NCI-H1048 (cell line): ENCODE measurements at regions not wholly inside any gene's neighbourhood (a gene's known extent, or its start where the extent isn't known, plus 50 kb on each side); places are given as distances from the start of the nearest gene placed in this dataset.
"Not testable (repeated sequence)": the region's sequence is repeated elsewhere in the genome, so short reads cannot be mapped to it uniquely, and the experiment has no call there.

Experiments used
- DNase-seq: peaks from one replicate; lab custom pipeline; 2025; lab: John Stamatoyannopoulos, UW

GRCh38 chr16:6725634-6726331, 606.9 kb upstream of the RBFOX1 start:
- DNase-seq = no peak

DNA sequence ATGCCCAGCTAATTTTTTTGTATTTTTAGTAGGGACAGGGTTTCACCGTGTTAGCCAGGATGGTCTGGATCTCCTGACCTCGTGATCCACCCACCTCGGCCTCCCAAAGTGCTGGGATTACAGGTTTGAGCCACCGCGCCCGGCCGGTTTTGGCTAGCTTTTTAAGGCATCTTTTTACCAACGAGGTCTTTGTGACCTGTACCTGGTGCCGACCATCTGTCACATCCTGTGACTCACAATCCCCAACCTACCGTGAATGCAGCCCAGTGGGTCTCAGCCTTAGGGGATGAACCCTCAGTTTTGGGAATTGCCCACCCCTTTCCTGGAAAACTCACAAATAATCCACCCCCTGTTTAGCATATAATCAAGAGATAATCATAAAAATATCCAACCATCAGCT, 607.4 kb upstream of the RBFOX1 start:
- DNase-seq = not testable (repeated sequence)

DNA sequence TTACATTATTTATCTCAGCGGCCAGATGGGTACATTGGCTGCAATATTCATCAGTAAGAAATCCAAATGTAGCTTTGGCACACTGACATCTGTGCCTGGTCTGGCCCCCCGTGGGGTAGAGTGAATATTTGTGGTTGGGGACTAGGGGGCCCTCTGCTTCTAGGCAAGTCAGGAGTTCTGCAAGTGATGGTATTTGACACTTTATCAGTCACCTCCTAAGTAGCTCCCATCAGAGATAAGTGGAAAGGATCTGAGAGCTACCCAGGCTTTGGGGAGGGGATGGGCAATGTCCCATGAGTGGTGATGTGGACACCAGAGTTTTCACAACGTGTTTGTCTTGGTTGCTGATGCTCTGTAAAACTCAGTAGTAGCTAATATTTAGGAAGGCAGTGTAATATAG, 609.9 kb upstream of the RBFOX1 start:
- DNase-seq = no peak

DNA sequence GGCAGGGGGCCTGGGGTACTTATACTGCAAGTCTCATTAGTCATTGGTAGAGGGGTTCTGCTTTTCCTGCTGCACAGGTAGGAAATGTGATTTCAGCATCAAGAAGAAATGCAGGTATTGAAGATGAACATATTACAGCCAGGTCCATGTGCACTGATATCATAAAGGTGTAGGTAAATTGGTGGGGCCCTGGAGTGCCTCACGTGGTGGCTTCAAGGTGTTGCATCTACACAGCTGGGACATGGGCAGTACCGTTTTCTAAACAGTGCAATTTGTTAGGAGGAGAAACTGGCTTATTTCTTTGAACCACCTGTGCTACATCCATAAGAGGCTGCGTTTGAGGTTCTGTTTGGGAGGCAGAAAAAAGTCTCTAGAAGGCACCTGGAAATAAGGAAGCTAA, 618.1 kb upstream of the RBFOX1 start:
- no peak for DNase-seq

GRCh38 chr16:6709736-6710135, 622.9 kb upstream of the RBFOX1 start:
- no peak for DNase-seq

DNA sequence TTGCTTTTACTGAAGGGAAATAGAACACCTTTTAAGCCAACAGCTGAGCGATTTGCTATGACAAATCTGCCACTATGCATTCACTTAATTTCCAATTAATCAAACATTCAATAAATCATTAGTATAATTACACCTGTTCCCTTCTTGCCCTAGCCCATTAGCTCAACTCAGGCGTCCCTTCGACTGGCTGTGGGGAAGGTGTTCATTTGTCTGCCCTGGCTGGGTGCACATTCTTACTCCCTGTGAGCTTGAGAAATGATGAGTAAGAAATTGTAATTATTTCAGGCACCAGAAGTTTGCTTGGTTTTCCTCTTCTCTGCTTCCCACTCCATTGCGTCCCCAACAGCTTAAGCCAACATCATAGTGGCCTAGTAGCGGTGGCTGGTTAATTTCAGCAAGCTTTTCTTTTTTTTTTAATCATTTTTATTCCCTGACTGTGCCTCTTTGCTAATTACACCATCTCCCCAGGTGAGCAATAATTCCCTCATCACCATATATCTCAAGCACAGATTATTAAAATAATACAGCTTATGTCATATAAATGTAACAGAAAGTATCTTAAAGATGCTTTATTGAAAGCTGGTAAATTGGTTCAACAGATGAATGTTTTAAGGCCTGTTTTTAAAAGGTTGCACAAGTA, 623.9 kb upstream of the RBFOX1 start:
- DNase-seq = no peak

DNA sequence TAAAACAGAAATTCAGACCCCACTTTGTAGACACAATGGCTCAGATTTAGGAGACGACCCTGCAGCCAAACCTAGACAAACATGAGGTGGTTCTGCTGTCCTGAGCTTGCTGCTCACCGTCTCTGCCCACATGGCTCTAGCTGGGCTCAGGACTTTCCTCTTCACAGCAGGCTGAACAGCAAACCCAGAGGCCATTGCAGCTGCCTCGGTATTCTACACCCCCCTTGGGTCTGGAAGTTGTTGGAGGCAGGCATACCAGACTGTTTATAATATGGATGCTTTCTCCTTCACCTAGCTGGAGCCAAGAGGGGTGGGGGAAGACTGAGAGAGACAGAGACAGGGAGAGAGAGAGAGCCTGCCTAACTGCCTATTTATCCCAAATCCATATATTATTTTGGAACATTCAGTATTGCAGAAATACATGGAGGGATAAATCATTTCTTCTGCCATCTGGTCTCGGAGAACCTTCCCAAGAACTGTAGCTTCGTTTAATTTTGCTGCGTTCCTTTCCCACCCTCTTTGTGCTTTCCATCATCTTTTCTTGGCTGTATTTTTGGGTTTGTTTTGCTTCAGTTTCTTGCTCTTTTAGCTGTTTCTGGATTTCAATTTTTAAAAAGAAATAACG, 628.2 kb upstream of the RBFOX1 start:
- no peak for DNase-seq

GRCh38 chr16:6701096-6701495, 631.5 kb upstream of the RBFOX1 start:
- DNase-seq = no peak

DNA sequence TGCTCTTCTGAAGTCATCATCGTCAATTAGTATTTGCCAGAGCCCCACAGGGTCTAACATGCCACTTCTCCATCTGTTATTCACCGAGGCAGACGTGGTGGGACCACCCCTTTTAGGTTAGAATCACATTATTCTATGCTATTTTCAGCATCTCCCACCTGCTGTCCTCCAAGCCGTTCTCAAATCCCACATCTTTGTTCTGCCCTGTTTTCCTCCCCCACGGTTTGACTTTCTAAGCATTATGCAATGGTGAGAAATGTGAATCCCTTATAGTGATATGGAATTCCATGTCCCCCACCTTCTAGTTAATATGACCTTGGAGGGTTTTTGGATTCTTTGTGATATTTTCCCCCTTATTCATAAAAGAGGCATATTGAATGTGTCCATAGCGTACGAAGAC, 634.1 kb upstream of the RBFOX1 start:
- DNase-seq = no peak

GRCh38 chr16:6695666-6696065, 637.0 kb upstream of the RBFOX1 start:
- DNase-seq = no peak

GRCh38 chr16:6694636-6695035, 638.0 kb upstream of the RBFOX1 start:
- DNase-seq = no peak

DNA sequence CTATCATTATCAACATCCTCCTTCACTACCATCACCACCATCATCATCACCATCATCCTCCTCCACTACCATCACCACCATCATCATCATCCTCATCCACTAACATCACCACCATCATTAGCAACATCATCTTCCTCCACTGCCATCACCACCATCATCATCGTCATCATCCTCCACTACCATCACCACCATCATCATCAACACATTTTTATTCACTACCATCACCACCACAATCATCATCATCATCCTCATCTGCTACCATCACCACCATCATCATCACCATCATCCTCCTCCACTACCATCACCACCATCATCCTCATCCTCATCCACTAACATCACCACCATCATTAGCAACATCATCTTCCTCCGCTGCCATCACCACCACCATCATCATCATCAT, 639.2 kb upstream of the RBFOX1 start:
- not testable (repeated sequence) for DNase-seq

DNA sequence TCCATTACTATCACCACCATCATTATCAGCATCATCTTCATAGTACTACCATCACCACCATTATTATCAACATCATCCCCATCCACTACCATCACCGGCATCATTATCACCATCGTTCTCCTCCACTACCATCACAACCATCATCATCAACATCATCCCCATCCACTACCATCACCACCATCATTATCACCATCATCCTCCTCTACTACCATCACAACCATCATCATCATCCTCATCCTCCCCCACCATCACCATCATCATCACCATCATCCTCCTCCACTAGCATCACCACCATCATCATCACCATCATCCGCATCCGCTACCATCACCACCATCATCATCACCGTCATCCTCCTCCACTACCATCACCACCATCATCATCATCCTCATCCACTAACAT, 639.8 kb upstream of the RBFOX1 start:
- no peak for DNase-seq

GRCh38 chr16:6690741-6691140, 641.9 kb upstream of the RBFOX1 start:
- DNase-seq = no peak

- DNase-seq = no peak
Observed at GRCh38 chr16:6689643-6690042, 643.0 kb upstream of the RBFOX1 start.

- DNase-seq = no peak
Observed at GRCh38 chr16:6687593-6687992, 645.1 kb upstream of the RBFOX1 start.

DNA sequence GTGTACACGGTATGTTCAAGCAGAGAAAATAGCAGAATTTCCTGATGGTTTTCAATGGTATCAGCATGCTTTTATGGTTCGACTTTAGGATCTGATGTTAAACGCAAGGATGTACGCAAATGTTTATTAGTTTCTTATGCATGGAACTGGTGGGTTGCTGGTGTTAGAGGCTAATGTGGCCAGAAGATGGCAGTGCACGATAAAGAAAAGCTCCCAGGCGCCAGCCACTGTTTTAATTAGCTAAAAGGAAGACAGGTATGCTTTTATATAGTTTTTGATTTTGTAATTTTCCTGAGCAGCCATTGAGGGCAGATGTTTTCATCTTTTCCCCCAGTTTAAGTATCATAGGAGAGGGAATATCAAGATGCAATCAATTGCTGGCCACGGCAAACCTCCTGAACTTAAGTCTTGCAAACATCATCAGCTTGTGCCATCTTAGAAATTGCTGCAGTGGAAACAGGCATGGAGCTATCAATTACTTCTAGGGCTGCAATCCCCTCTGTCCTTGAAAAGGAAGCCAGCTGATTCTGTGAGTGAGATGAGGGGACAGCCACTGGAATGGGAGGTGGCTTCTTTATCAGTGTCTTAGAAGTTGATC, 648.5 kb upstream of the RBFOX1 start:
- no peak for DNase-seq

GRCh38 chr16:6682142-6682811, 650.4 kb upstream of the RBFOX1 start:
- no peak for DNase-seq

- DNase-seq = no peak
Observed at GRCh38 chr16:6678586-6678985, 654.1 kb upstream of the RBFOX1 start.

DNA sequence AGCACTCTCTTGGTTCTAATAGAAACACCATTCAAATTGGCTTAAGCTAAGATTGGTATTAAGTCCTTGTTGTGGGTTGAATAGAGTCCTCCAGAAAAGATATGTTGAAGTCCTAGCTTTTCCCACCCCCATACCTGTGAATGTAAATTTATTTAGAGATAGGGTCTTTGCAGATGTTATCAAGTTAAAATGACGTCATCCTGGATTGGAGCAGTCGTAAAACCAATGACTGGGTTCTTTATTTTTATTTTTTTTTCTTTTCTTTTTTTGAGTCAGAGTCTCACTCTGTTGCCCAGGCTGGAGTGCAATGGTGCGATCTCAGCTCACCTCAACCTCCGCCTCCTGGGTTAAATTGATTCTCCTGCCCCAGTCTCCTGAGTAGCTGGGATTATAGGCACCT, 658.6 kb upstream of the RBFOX1 start:
- DNase-seq = no peak

DNA sequence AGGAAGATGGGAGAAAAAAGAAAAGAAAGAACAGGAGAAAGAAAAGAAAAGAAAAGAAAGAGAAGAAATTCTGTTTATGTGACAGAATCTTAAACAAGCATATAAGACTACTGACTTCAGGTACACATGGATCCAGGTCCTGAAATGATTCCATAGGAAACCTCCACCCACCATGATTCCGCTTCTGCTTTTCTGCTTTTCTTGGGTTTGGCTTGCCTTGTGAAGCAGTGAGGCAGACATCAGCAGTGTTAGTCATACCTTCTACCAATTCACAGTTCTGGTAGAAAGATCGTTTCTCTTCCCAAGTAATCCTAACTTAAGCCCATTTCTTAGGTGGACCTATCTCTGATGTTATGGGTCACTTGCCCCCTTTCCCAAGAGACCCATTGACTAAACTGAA, 660.1 kb upstream of the RBFOX1 start:
- DNase-seq = no peak

DNA sequence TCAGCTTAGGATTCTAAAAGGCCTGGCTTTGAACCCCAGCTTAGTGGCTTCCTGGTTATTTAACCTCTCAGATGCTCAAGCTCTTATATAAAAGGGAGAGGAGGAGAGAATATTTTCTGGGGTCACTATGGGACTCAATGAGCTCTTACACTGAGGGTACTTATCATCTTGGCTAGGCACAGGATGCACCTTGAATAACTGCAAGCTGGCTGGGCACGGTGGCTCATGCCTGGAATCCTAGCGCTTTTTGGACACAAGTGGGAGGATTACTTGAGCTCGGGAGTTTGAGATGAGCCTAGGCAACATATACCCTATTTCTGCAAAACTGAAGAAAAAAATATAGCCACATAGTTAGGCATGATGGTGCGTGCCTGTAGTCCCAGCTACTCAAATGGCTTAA, 665.3 kb upstream of the RBFOX1 start:
- DNase-seq = no peak

GRCh38 chr16:6665126-6665525, 667.5 kb upstream of the RBFOX1 start:
- DNase-seq = no peak
